KMS-11 (cell line): ENCODE measurements at regions not wholly inside any gene's neighbourhood (a gene's known extent, or its start where the extent isn't known, plus 50 kb on each side); places are given as distances from the start of the nearest gene placed in this dataset.

ENCODE experiments used
- H2AFZ ChIP-seq: fragments of 200-600 bp; sonication (generic); 2 replicates; pipeline ENCODE4 v1.6.1; 2016; ENCODE audit warnings: antibody characterized with exemption, mixed run types, low read depth
- H3K27ac ChIP-seq: fragments of 200-600 bp; sonication (generic); 2 replicates; pipeline ENCODE4 v1.6.1; 2016; ENCODE audit warnings: mild to moderate bottlenecking, mixed run types
- H3K27me3 ChIP-seq: fragments of 200-600 bp; sonication (generic); 2 replicates; pipeline ENCODE4 v1.6.1; 2017; ENCODE audit warnings: mild to moderate bottlenecking, low read depth, mixed run types, moderate library complexity; ENCODE audit not compliant: insufficient read depth
- H3K36me3 ChIP-seq: fragments of 200-600 bp; sonication (generic); 2 replicates; pipeline ENCODE4 v1.6.1; 2017; ENCODE audit warnings: mild to moderate bottlenecking, mixed run types; ENCODE audit not compliant: insufficient read depth
- H3K4me1 ChIP-seq: fragments of 200-600 bp; sonication (generic); 2 replicates; pipeline ENCODE4 v1.6.1; 2016; ENCODE audit warnings: mild to moderate bottlenecking, low read depth, mixed run types; ENCODE audit not compliant: poor library complexity, severe bottlenecking
- H3K4me2 ChIP-seq: fragments of 200-600 bp; sonication (generic); 2 replicates; pipeline ENCODE4 v1.7.0; 2016; ENCODE audit warnings: mild to moderate bottlenecking, mixed run types
- H3K4me3 ChIP-seq: fragments of 200-600 bp; sonication (generic); IDR thresholded peaks from 2 replicates; pipeline ENCODE4 v1.6.1; 2017; ENCODE audit warnings: low read depth, low read length, mixed read lengths; ENCODE audit not compliant: insufficient read depth
- H3K79me2 ChIP-seq: fragments of 200-600 bp; sonication (generic); 2 replicates; pipeline ENCODE4 v1.6.1; 2016; ENCODE audit warnings: low read depth, mixed run types; ENCODE audit not compliant: insufficient read depth
- H3K9ac ChIP-seq: fragments of 200-600 bp; sonication (generic); 2 replicates; pipeline ENCODE4 v1.6.1; 2016; ENCODE audit warnings: mild to moderate bottlenecking, mixed run types
- H4K20me1 ChIP-seq: fragments of 200-600 bp; sonication (generic); 2 replicates; pipeline ENCODE4 v1.6.1; 2016; ENCODE audit warnings: mild to moderate bottlenecking, mixed run types; ENCODE audit not compliant: insufficient read depth
- CTCF ChIP-seq: fragments of 200-600 bp; sonication (generic); conservative IDR thresholded peaks from 2 replicates; pipeline ENCODE4 v1.6.1; 2017; ENCODE audit warnings: low read depth, mild to moderate bottlenecking, antibody characterized with exemption, low read length, moderate library complexity, mixed read lengths

- Histone ChIP-seq H3K36me3 (no peaks in the 10 kb centered on the region), H3K4me1 (no peaks in the 10 kb centered on the region), H3K27ac (no peak overlapping the region), H2AFZ (no peak overlapping the region), H3K4me2 (no peak overlapping the region), H3K27me3 (no peaks in the 10 kb centered on the region), H4K20me1 (no peaks in the 10 kb centered on the region), H3K79me2 (no peaks in the 10 kb centered on the region), H3K4me3 (no peak overlapping the region), H3K9ac (no peak overlapping the region)
- TF ChIP-seq CTCF, result no peak
Measured at GRCh38 chr5:86763929-86764328, 146.2 kb downstream of the COX7C start.

GRCh38 chr5:86765778-86766502 lies 148.2 kb downstream of the COX7C start:
- no peaks in the 10 kb centered on the region for H3K79me2 ChIP-seq
- TF ChIP-seq CTCF, result no peak
- no peak overlapping the region for H3K9ac ChIP-seq
- H3K4me3 ChIP-seq, result no peak overlapping the region
- H3K4me1 ChIP-seq, result no peaks in the 10 kb centered on the region
- H3K27me3 ChIP-seq, result no peaks in the 10 kb centered on the region
- H2AFZ ChIP-seq, result no peak overlapping the region
- H4K20me1 ChIP-seq, result no peaks in the 10 kb centered on the region
- no peak overlapping the region for H3K4me2 ChIP-seq
- no peaks in the 10 kb centered on the region for H3K36me3 ChIP-seq
- H3K27ac ChIP-seq, result no peak overlapping the region

GRCh38 chr5:86768699-86769202 lies 151.0 kb downstream of the COX7C start:
- Histone ChIP-seq H4K20me1 (no peaks in the 10 kb centered on the region), H3K9ac (no peak overlapping the region), H3K4me2 (no peak overlapping the region), H2AFZ (no peak overlapping the region), H3K27me3 (no peaks in the 10 kb centered on the region), H3K36me3 (no peaks in the 10 kb centered on the region), H3K4me1 (no peaks in the 10 kb centered on the region), H3K27ac (no peak overlapping the region), H3K4me3 (no peak overlapping the region), H3K79me2 (no peaks in the 10 kb centered on the region)
- no peak for TF ChIP-seq CTCF

GRCh38 chr5:86780018-86780417 lies 162.3 kb downstream of the COX7C start:
- TF ChIP-seq CTCF, result no peak
- H3K36me3 ChIP-seq, result no peaks in the 10 kb centered on the region
- H3K27ac ChIP-seq, result no peak overlapping the region
- H3K4me3 ChIP-seq, result no peak overlapping the region
- H3K27me3 ChIP-seq, result no peaks in the 10 kb centered on the region
- no peaks in the 10 kb centered on the region for H3K79me2 ChIP-seq
- no peak overlapping the region for H3K4me2 ChIP-seq
- H2AFZ ChIP-seq, result no peak overlapping the region
- H3K9ac ChIP-seq, result no peak overlapping the region
- no peaks in the 10 kb centered on the region for H3K4me1 ChIP-seq
- no peaks in the 10 kb centered on the region for H4K20me1 ChIP-seq
